A673 (cell line): ENCODE measurements at regions not wholly inside any gene's neighbourhood (a gene's known extent, or its start where the extent isn't known, plus 50 kb on each side); places are given as distances from the start of the nearest gene placed in this dataset.

Source experiments
- BruUV-seq: library from RNA; stranded (reverse); fragments of 400-500 nt; replicated peaks from 2 replicates; lab custom pipeline; 2021; lab: Mats Ljungman, UMichigan
- CTCF ChIA-PET: fragments of 300-600 bp; sonication (Branson Sonifier 250); formaldehyde crosslinking; loops from one replicate; lab custom pipeline; 2022; ENCODE audit warnings: antibody characterized with exemption; lab: Charles Lee
- POLR2A ChIA-PET: fragments of 300-600 bp; sonication (Branson Sonifier 250); formaldehyde crosslinking; loops from one replicate; lab custom pipeline; 2022; ENCODE audit warnings: antibody characterized with exemption; ENCODE audit not compliant: low non-redundant PET; lab: Charles Lee
- DNase-seq: peaks from one replicate; pipeline ENCODE4 v3.0.0-alpha.2; 2015; ENCODE audit warnings: low spot score
- H3K27ac ChIP-seq: fragments of 200-600 bp; sonication (generic); 2 replicates; pipeline ENCODE4 v1.5.1; 2016; ENCODE audit warnings: mixed run types, low read depth, mild to moderate bottlenecking, mixed read lengths, antibody characterized with exemption, low read length; ENCODE audit not compliant: poor library complexity, severe bottlenecking
- H3K27me3 ChIP-seq: fragments of 200-600 bp; sonication (generic); replicated peaks from 2 replicates; pipeline ENCODE4 v1.6.1; 2017; ENCODE audit warnings: mixed run types, low read depth, mild to moderate bottlenecking, mixed read lengths, antibody characterized with exemption, low read length; ENCODE audit not compliant: insufficient read depth, poor library complexity
- H3K36me3 ChIP-seq: fragments of 200-600 bp; sonication (generic); 2 replicates; pipeline ENCODE4 v1.6.1; 2016; ENCODE audit warnings: mixed run types, mild to moderate bottlenecking, mixed read lengths, antibody characterized with exemption, low read length; ENCODE audit not compliant: insufficient read depth, poor library complexity, severe bottlenecking
- H3K4me1 ChIP-seq: fragments of 200-600 bp; sonication (generic); 2 replicates; pipeline ENCODE4 v1.6.1; 2017; ENCODE audit warnings: mixed run types, mild to moderate bottlenecking, mixed read lengths, antibody characterized with exemption, low read length; ENCODE audit not compliant: insufficient read depth, poor library complexity, severe bottlenecking
- H3K4me3 ChIP-seq: fragments of 200-600 bp; sonication (generic); 2 replicates; pipeline ENCODE4 v1.5.1; 2016; ENCODE audit warnings: low read depth, mixed run types, mild to moderate bottlenecking, mixed read lengths, low read length; ENCODE audit not compliant: poor library complexity, severe bottlenecking
- H3K9me3 ChIP-seq: fragments of 200-600 bp; sonication (generic); 2 replicates; pipeline ENCODE4 v1.6.1; 2016; ENCODE audit warnings: mixed run types, low read depth, mild to moderate bottlenecking, mixed read lengths, antibody characterized with exemption, low read length; ENCODE audit not compliant: poor library complexity, severe bottlenecking
- EZH2 ChIP-seq: fragments of 200-600 bp; sonication (generic); IDR thresholded peaks from 2 replicates; pipeline ENCODE4 v1.6.1; 2017; ENCODE audit warnings: borderline replicate concordance, low read depth, mild to moderate bottlenecking, mixed read lengths, antibody characterized with exemption, low read length; ENCODE audit not compliant: poor library complexity, severe bottlenecking
- intact Hi-C: fragments of 100-400 bp; cut with micrococcal nuclease; formaldehyde crosslinking; loops from one replicate; pipeline ENCODE4 v1.10.0; 2022; ENCODE audit not compliant: unreplicated experiment
- TF ChIP-seq, protein P1 (sequence below): fragments of 300-800, 200-600 bp; sonication (generic); conservative IDR thresholded peaks from 2 replicates; pipeline ENCODE4 v1.5.1; 2017; ENCODE audit warnings: low read depth, mild to moderate bottlenecking, antibody characterized with exemption, low read length, moderate library complexity, mixed read lengths

DNA sequence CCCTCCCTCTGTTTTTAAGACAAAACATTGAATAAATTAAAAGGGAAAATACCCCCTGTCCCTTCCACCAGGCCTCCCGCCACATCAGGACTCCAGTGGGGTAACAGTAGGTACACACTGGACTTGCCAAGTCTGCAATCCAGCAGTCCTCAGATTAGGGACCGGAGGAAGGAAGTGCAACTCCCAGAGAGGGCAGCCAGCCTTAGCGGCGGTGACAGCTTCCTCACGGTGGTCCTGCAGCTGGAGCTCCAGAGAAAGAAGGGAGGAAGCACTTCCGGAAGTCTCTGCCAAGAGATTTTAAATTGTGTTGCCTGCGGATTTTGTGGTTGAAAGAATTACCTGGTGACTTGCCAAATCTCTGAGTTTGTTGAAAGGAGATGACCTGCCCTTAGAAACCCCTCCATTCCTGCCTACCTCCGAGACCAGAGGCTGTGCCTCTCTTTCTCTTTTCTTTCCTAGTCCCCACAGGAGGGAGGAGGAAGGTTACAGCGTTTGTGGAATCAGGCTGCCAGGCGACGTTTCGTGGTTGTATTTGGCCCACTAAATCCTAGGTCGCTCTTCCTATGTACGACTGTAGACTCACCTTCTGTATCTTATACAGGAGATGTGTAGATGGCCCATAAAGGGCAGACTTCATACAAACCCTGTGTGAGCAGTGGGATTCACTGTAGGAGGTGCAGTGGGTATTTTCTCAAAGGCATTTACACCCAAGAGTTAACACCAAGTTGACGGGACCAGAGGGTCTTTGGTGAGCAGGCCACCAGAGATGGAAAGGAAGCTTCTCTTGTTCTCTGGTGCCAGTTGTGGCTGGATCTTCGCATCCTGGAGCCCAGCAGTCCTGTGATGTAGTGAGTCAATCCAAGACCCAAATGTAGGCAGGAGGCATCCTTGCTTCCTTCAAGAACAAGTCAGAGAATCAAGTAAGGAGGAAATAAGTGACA is 77.9 kb downstream of the INSIG1 start:
- intact Hi-C loops = no loop called here
- DNase-seq = peak; percentile 55
- POLR2A ChIA-PET = interaction anchor here (0.7 kb wide), 1 partner anchor 269 kb away, joined by 3 read pairs; the partner anchor contains the start of gene RBM33
- Histone ChIP-seq H3K36me3 (no peaks in the 10 kb centered on the region), H3K4me3 (no peak overlapping the region), H3K9me3 (no peaks in the 10 kb centered on the region), H3K27me3 (peaks cover 98% of the 10 kb centered on the region), H3K4me1 (peaks cover 31% of the 10 kb centered on the region), H3K27ac (no peak overlapping the region)
- CTCF ChIA-PET = no interaction called here
- TF ChIP-seq, protein P1, sequence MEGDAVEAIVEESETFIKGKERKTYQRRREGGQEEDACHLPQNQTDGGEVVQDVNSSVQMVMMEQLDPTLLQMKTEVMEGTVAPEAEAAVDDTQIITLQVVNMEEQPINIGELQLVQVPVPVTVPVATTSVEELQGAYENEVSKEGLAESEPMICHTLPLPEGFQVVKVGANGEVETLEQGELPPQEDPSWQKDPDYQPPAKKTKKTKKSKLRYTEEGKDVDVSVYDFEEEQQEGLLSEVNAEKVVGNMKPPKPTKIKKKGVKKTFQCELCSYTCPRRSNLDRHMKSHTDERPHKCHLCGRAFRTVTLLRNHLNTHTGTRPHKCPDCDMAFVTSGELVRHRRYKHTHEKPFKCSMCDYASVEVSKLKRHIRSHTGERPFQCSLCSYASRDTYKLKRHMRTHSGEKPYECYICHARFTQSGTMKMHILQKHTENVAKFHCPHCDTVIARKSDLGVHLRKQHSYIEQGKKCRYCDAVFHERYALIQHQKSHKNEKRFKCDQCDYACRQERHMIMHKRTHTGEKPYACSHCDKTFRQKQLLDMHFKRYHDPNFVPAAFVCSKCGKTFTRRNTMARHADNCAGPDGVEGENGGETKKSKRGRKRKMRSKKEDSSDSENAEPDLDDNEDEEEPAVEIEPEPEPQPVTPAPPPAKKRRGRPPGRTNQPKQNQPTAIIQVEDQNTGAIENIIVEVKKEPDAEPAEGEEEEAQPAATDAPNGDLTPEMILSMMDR = no peak
- no peak for TF ChIP-seq EZH2
- BruUV-seq = no TSS peak

DNA sequence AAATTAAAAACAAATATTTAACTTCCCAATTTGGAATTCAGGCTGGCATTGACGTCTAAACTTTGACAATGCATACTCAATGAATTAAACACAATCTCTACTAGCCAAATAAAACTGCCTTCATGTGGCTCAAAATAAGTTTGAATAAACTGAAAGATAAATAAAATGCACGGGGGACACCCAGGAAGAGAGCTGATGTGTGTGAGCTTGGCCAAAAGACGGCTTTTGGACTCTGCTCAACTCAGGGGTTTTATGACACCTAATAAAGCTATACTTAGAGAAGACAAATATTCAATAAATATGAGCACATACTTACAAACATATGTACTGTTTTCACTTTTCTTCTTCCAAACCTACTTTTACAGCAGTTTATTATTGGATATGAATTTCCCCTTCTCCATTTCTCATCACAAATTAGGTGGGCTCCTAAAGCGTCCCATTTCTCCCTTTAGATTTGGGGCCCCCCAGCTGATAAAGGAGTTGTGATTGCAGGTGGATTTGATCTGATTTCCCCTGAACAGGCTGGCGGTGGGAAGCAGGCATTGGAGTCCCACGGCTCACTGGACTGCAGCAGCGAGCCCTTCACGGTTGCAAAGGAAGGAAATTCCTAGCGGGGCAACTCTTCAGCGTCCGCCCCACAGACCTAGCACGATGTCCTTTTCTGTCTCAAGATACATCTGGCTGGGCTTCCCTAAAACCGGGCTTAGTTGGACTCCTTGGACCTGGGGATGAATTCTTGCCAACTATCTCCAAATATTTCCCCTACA is 79.6 kb downstream of the INSIG1 start:
- H3K36me3 ChIP-seq = no peaks in the 10 kb centered on the region
- POLR2A ChIA-PET = no interaction called here
- peaks cover 36% of the 10 kb centered on the region for H3K4me1 ChIP-seq
- H3K27ac ChIP-seq = no peak overlapping the region
- no peak for DNase-seq
- intact Hi-C loops = no loop called here
- H3K9me3 ChIP-seq = no peaks in the 10 kb centered on the region
- CTCF ChIA-PET = interaction anchor here (0.6 kb wide), 1 partner anchor 69 kb away, joined by 4 read pairs; no protein-coding TSS in a partner anchor
- no peak for TF ChIP-seq EZH2
- TF ChIP-seq, protein P1 = no peak
- H3K4me3 ChIP-seq = no peak overlapping the region
- no TSS peak for BruUV-seq
- H3K27me3 ChIP-seq = peaks cover 100% of the 10 kb centered on the region

DNA sequence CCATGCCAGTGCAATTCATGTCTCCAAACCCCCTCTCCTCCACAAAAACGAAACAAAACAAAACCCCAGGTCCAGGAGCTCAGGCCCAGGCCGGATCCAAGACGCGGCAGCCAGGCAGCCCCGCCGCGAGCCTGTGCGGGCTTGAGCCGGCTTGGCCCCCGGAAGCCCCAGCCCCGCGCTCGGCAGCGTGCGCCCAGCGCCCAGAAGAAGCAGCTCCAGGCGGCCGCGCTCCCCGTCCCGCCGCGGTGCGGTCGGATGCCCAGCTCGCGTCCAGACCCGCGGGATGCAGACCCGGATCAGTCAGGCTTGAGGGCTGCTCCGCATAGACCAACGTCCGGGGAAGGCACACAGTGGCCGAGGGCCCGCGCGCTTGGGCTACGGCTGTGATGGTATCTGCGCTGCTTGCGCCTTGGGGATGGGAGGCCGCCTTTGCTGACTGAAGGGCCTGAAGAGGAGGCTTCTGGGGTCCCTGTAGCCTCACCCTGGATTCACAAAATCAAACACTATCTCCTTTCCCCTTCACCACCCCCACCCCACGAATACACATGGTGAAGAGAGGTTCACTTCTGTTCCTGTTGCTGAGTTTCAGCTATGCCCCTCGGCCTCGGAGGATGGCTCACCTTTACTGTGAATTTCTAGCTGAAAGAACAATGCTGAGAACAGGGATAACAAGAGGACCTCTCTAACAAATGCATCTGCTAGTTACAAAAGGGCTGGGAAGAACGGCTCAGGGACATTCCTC is 79.9 kb upstream of the EN2 start:
- ChIA-PET CTCF (interaction anchor here (0.9 kb wide), 1 partner anchor 451 kb away, joined by 3 read pairs; no protein-coding TSS in a partner anchor), POLR2A (no interaction called here)
- DNase-seq = no peak
- TF ChIP-seq EZH2 = peak; percentile 94
- TF ChIP-seq, protein P1 = no peak
- intact Hi-C loops = no loop called here
- peaks cover 32% of the 10 kb centered on the region for H3K4me1 ChIP-seq
- BruUV-seq = no TSS peak
- H3K9me3 ChIP-seq = no peaks in the 10 kb centered on the region
- no peaks in the 10 kb centered on the region for H3K36me3 ChIP-seq
- no peak overlapping the region for H3K27ac ChIP-seq
- H3K4me3 ChIP-seq = no peak overlapping the region
- H3K27me3 ChIP-seq = peaks cover 100% of the 10 kb centered on the region
